ENCODE measurements at regions not wholly inside any gene's neighbourhood (a gene's known extent, or its start where the extent isn't known, plus 50 kb on each side); places are given as distances from the start of the nearest gene placed in this dataset.

GRCh38 chr2:21356857-21357255 is 233.1 kb downstream of the TDRD15 start:
- H3F3A ChIP-seq (ENCODE audit: control insufficient read depth, insufficient read depth): no peaks in the 10 kb centered on the region
- no peaks in the 10 kb centered on the region for H3K36me3 ChIP-seq (ENCODE audit: control insufficient read depth, low read length)
- no peak overlapping the region for H3K27ac ChIP-seq (ENCODE audit: low read depth, low read length)
- no peaks in the 10 kb centered on the region for H3K4me1 ChIP-seq (ENCODE audit: control insufficient read depth, low read length)
- no peaks in the 10 kb centered on the region for H3K9me2 ChIP-seq (replicated peaks; ENCODE audit: control insufficient read depth, low read length)
- H4K20me1 ChIP-seq (ENCODE audit: control insufficient read depth, insufficient read depth, low read depth, low read length): no peaks in the 10 kb centered on the region
- TF ChIP-seq EZH2phosphoT487 (IDR thresholded peaks at IDR 0.05; ENCODE audit: borderline replicate concordance, low read length): no peak
- TF ChIP-seq CTCF (IDR thresholded peaks at IDR 0.05; ENCODE audit: low read depth, low read length, poor library complexity, severe bottlenecking): no peak
- no peak overlapping the region for H3K4me3 ChIP-seq (ENCODE audit: low read length)
- H3K9me3 ChIP-seq (ENCODE audit: control insufficient read depth, insufficient read depth, low read length): no peaks in the 10 kb centered on the region; the same call in 1 of the 2 replicates
- H3K27me3 ChIP-seq (ENCODE audit: control insufficient read depth, low read length): no peaks in the 10 kb centered on the region
- H3K4me2 ChIP-seq (ENCODE audit: low read length): no peak overlapping the region
- H3K79me2 ChIP-seq (ENCODE audit: control insufficient read depth, low read length): no peaks in the 10 kb centered on the region

- H3K9me2 ChIP-seq (replicated peaks; ENCODE audit: control insufficient read depth, low read length): no peaks in the 10 kb centered on the region
- no peak overlapping the region for H3K27ac ChIP-seq (ENCODE audit: low read depth, low read length)
- TF ChIP-seq EZH2phosphoT487 (IDR thresholded peaks at IDR 0.05; ENCODE audit: borderline replicate concordance, low read length): no peak
- TF ChIP-seq CTCF (IDR thresholded peaks at IDR 0.05; ENCODE audit: low read depth, low read length, poor library complexity, severe bottlenecking): no peak
- H3F3A ChIP-seq (ENCODE audit: control insufficient read depth, insufficient read depth): no peaks in the 10 kb centered on the region
- no peaks in the 10 kb centered on the region for H3K4me1 ChIP-seq (ENCODE audit: control insufficient read depth, low read length)
- no peak overlapping the region for H3K4me3 ChIP-seq (ENCODE audit: low read length)
- H3K79me2 ChIP-seq (ENCODE audit: control insufficient read depth, low read length): no peaks in the 10 kb centered on the region
- H3K4me2 ChIP-seq (ENCODE audit: low read length): no peak overlapping the region
- H4K20me1 ChIP-seq (ENCODE audit: control insufficient read depth, insufficient read depth, low read depth, low read length): no peaks in the 10 kb centered on the region
- no peaks in the 10 kb centered on the region for H3K36me3 ChIP-seq (ENCODE audit: control insufficient read depth, low read length)
- no peaks in the 10 kb centered on the region for H3K9me3 ChIP-seq (ENCODE audit: control insufficient read depth, insufficient read depth, low read length)
- H3K27me3 ChIP-seq (ENCODE audit: control insufficient read depth, low read length): no peaks in the 10 kb centered on the region
These were observed 235.2 kb downstream of the TDRD15 start for GRCh38 chr2:21358976-21359375.

- H3K9me2 ChIP-seq (replicated peaks; ENCODE audit: control insufficient read depth, low read length): no peaks in the 10 kb centered on the region
- H3K27ac ChIP-seq (ENCODE audit: low read depth, low read length): no peak overlapping the region
- H3K79me2 ChIP-seq (ENCODE audit: control insufficient read depth, low read length): no peaks in the 10 kb centered on the region
- no peaks in the 10 kb centered on the region for H3F3A ChIP-seq (ENCODE audit: control insufficient read depth, insufficient read depth)
- no peaks in the 10 kb centered on the region for H3K36me3 ChIP-seq (ENCODE audit: control insufficient read depth, low read length)
- no peak overlapping the region for H3K4me3 ChIP-seq (ENCODE audit: low read length)
- no peak overlapping the region for H3K4me2 ChIP-seq (ENCODE audit: low read length)
- H3K4me1 ChIP-seq (ENCODE audit: control insufficient read depth, low read length): no peaks in the 10 kb centered on the region
- TF ChIP-seq CTCF (IDR thresholded peaks at IDR 0.05; ENCODE audit: low read depth, low read length, poor library complexity, severe bottlenecking) (no peak), EZH2phosphoT487 (IDR thresholded peaks at IDR 0.05; ENCODE audit: borderline replicate concordance, low read length) (no peak)
- H4K20me1 ChIP-seq (ENCODE audit: control insufficient read depth, insufficient read depth, low read depth, low read length): no peaks in the 10 kb centered on the region
- no peaks in the 10 kb centered on the region for H3K27me3 ChIP-seq (ENCODE audit: control insufficient read depth, low read length)
- no peaks in the 10 kb centered on the region for H3K9me3 ChIP-seq (ENCODE audit: control insufficient read depth, insufficient read depth, low read length)
These were observed 237.6 kb downstream of the TDRD15 start for GRCh38 chr2:21361384-21361783.
